ENCODE measurements at regions not wholly inside any gene's neighbourhood (a gene's known extent, or its start where the extent isn't known, plus 50 kb on each side); places are given as distances from the start of the nearest gene placed in this dataset.
A peak's percentile ranks its signal among the peaks of the same experiment; 100 is the strongest.
"Not testable (repeated sequence)": the region's sequence is repeated elsewhere in the genome, so short reads cannot be mapped to it uniquely, and the experiment has no call there.

DNA sequence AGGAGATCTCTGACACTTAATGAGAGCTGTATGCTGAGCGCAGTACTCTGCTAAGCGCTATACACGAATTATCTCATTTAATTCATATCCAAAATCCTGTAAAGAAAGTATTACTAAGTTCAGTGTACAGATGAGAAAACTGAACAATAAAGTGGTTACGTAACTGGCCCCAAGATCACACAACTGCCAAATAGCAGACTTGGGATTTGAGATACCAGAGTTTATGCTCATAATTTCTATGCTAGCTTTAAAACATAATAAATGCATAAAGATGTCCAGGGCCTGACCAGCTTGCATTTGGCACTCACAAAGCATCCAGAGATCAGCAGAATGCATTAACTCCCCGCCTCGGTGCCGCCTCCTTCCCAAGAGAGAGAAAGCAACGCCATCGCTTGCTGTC, 83.2 kb upstream of the PWP1 start:
- Mint-ChIP-seq H3K9me3 (no peaks in the 10 kb centered on the region), H3K4me1 (peaks cover 3% of the 10 kb centered on the region), H3K36me3 (ENCODE audit: low read depth) (no peaks in the 10 kb centered on the region), H3K27ac (no peak overlapping the region), H3K27me3 (no peaks in the 10 kb centered on the region), H3K4me3 (no peak overlapping the region)
- no peak for DNase-seq
- intact Hi-C loops (cut with micrococcal nuclease) = no loop called here

DNA sequence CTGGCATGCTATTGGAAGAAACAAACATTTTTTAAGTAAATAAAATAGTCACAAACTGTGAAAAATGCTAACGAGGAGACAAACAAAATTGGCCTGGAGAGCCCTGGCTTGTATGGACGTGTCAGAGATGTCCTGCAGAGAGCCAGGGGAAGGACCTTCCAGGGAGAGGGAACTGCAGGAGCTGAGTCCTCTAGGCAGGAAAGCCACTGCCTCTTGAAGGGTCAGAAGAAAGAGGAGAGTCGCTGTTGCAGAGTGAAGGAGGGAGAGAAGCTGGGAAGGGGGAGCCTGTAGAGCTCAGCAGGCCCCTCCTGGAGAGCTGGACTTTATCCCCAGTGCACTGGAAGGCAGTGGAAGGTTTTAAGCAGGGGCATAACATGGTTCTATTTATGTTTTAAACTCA, 80.3 kb upstream of the PWP1 start:
- DNase-seq = no peak
- Mint-ChIP-seq H3K27me3 (no peaks in the 10 kb centered on the region), H3K4me3 (no peak overlapping the region), H3K27ac (no peak overlapping the region), H3K36me3 (ENCODE audit: low read depth) (no peaks in the 10 kb centered on the region), H3K9me3 (no peaks in the 10 kb centered on the region), H3K4me1 (peaks cover 3% of the 10 kb centered on the region)
- intact Hi-C loops (cut with micrococcal nuclease) = no loop called here

DNA sequence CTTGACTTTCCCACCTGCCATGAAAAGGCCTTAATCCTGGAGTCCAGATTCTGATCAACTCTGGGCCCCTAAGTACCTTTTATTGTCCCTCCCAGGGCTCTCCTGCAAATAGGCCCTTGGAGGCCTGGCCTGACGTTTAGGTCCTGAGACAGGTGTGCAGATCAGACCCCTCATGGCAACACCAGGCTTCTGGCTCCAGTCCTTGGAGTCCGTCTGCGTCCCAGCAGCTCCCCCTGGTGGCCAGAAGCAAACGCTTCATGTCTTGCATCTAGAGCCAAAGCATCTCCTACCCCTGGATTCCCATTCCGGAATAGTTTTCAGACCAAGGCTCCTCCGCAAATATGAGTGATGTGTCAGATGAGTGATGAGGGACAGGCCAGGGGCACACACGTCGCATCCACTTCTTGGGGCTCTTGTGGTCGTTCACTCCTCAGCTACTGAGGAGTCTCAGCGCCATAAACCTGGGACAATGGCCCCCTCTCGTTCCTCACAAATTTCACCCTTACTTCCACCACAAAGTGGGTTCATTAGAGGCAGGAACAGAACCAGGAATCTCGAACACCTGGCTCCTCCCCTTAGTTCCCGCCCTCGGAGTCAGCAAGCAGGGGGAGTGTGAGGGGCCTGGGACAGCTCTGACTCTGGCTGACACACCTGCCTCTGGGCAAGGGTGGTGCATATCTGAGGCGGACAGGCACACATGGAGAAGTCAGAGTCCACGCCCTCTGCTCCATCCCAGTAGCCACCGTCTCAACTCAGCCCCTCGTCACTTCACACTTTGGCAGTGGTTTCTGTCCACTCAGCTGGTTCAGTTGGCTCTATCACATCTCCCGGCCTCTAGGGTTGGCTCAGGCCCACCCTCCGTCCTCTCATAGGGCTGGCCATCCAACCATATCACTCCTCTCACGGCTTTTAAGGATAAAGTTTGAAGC, 77.9 kb upstream of the PWP1 start:
- peak; percentile 93 for DNase-seq
- no peak overlapping the region for H3K4me3 Mint-ChIP-seq
- no peak overlapping the region for H3K27ac Mint-ChIP-seq
- H3K36me3 Mint-ChIP-seq (ENCODE audit: low read depth) = no peaks in the 10 kb centered on the region
- intact Hi-C loops (cut with micrococcal nuclease) = loop anchor here (1.0 kb wide), 4 partner anchors 205 to 515 kb away; no protein-coding TSS in a partner anchor
- no peaks in the 10 kb centered on the region for H3K27me3 Mint-ChIP-seq
- no peaks in the 10 kb centered on the region for H3K9me3 Mint-ChIP-seq
- peaks cover 3% of the 10 kb centered on the region for H3K4me1 Mint-ChIP-seq

DNA sequence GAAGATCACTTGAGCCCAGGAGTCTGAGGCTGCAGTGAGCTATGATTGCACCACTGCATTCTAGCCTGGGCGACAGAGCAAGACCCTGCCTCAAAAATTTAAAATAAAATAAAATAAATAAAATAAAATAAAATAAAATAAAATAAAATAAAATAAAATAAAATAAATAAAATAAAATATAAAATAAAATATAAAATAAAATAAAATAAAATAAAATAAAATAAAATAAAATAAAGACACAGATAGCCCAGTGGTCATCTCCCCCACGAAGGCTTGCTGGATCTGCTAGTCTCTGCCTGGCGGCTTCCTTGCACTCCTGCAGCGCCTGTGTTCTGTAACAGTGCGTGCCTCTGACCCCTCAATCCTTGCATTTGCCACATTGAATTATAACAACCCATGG, 76.8 kb upstream of the PWP1 start:
- H3K9me3 Mint-ChIP-seq; H3K4me1 Mint-ChIP-seq; H3K4me3 Mint-ChIP-seq; H3K27ac Mint-ChIP-seq; DNase-seq; H3K27me3 Mint-ChIP-seq; intact Hi-C loops (cut with micrococcal nuclease); H3K36me3 Mint-ChIP-seq (ENCODE audit: low read depth): not testable (repeated sequence)

DNA sequence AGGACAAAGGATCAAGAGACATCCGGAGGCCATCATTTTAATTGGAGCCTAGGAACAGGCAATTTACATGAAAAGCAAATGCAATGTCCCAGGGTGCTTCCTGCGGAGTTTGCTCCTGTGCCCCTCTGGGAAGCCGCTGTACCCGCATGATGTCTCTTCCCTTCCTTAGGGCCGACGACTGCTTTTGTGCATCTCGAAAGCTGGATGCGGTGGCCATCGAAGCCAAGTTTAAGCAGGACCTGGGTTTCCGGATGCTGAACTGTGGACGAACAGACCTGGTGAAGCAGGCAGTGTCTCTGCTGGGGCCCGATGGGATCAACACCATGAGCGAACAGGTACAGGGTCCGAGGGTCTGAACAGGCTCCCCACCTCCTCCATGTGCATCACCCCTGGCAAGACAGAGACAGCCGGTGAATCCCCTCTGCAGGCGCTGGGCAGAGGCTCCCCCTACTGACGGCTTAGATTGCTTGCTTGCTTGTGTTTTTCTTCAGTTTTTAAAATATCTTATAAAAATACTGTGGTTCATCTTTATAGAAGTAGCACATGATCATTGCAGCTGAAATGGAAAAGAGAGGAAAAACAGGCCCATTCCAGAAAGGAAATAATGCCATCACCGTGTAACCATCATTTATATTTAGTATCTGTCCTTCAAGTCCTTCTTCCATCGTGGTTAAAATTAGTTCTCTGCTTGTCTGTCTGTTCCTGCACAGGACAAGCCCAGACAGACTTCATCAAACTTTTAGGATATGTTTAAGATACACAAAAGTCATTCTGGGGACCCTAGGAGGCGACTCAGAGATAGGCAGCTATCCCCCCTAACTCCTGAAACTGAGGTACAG, 75.4 kb upstream of the PWP1 start:
- Mint-ChIP-seq H3K9me3 (no peaks in the 10 kb centered on the region), H3K27ac (no peak overlapping the region), H3K4me1 (peaks cover 3% of the 10 kb centered on the region), H3K36me3 (ENCODE audit: low read depth) (peaks cover 4% of the 10 kb centered on the region), H3K4me3 (no peak overlapping the region), H3K27me3 (no peaks in the 10 kb centered on the region)
- intact Hi-C loops (cut with micrococcal nuclease) = loop anchor here (1.0 kb wide), 1 partner anchor 292 kb away; a partner anchor contains a TSS
- peak; percentile 71 for DNase-seq

DNA sequence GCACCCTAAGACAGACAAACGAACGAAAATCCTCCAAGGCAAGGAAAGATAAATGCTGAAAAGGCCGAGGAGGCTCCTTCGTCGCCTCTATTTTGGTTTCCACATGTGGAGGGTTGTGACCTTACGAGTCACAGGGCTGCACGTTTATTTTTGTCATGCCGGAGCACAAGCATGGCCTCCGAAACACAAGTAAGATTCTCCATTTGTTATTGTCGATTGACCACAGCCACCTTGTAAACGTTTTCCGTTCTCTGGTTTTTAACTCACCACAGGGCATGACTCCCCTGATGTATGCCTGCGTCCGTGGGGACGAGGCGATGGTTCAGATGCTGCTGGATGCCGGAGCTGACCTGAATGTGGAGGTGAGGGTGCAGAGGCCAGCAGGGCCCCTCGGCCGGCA, 73.1 kb upstream of the PWP1 start:
- H3K36me3 Mint-ChIP-seq (ENCODE audit: low read depth) = peaks cover 4% of the 10 kb centered on the region
- H3K27ac Mint-ChIP-seq = no peak overlapping the region
- no peaks in the 10 kb centered on the region for H3K4me1 Mint-ChIP-seq
- no peaks in the 10 kb centered on the region for H3K9me3 Mint-ChIP-seq
- no peak overlapping the region for H3K4me3 Mint-ChIP-seq
- DNase-seq = no peak
- intact Hi-C loops (cut with micrococcal nuclease) = no loop called here
- H3K27me3 Mint-ChIP-seq = no peaks in the 10 kb centered on the region

DNA sequence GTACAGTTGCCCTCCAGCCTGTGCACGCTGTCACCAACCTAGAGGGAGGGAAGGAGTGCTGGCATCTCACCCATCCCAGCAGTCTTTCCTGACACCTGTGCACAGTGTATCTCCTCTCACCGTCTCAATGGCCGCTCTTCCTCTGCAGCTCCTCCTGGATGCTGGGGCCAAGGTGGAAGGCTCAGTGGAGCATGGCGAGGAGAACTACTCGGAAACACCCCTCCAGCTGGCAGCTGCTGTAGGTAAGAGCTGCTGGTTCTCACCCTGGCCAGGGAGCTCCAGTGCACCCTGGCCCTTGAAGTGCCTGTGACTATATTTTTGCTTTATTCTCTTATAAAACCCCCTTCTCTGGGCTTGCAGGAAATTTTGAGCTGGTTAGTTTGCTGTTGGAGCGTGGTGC, 68.7 kb upstream of the PWP1 start:
- Mint-ChIP-seq H3K4me3 (no peak overlapping the region), H3K27ac (no peak overlapping the region)
- intact Hi-C loops (cut with micrococcal nuclease) = no loop called here

DNA sequence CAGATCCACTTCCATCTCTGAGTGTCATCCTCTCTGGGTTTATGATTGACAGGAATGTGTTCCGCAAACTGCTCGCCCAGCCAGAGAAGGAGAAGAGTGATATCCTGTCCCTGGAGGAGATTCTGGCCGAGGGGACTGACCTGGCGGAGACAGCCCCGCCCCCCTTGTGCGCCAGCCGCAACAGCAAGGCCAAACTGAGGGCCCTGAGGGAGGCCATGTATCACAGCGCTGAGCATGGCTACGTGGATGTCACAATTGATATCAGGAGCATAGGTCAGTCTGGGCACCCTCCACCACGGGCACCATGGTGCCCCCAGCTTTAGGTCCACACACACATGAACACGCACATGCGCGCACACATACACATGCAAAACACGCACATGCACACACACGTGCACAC, 67.5 kb upstream of the PWP1 start:
- no peaks in the 10 kb centered on the region for H3K27me3 Mint-ChIP-seq
- H3K4me3 Mint-ChIP-seq = no peak overlapping the region
- no peak overlapping the region for H3K27ac Mint-ChIP-seq
- no peaks in the 10 kb centered on the region for H3K4me1 Mint-ChIP-seq
- H3K9me3 Mint-ChIP-seq = no peaks in the 10 kb centered on the region
- peaks cover 11% of the 10 kb centered on the region for H3K36me3 Mint-ChIP-seq (ENCODE audit: low read depth)
- DNase-seq = no peak
- intact Hi-C loops (cut with micrococcal nuclease) = no loop called here

More for the DNA sequence above, 68.7 kb upstream of the PWP1 start:
- no peak for DNase-seq
- Mint-ChIP-seq H3K36me3 (ENCODE audit: low read depth) (peaks cover 9% of the 10 kb centered on the region), H3K27me3 (no peaks in the 10 kb centered on the region), H3K9me3 (no peaks in the 10 kb centered on the region), H3K4me1 (no peaks in the 10 kb centered on the region)

DNA sequence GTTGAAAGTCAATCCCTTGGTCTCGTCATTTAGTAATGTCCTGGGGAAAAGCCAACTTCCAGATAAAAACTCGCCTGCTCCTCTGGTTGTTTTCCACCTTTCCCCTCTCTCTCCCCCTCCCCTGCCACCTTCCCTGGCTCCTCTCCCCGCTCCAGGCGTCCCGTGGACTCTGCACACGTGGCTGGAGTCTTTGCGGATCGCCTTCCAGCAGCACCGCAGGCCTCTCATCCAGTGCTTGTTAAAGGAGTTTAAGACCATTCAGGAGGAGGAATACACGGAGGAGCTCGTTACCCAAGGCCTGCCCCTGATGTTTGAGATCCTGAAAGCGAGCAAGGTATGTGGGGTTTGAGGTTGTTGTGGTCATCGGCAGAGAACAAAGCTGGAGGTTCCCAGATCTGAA, 65.8 kb upstream of the PWP1 start:
- H3K4me1 Mint-ChIP-seq = no peaks in the 10 kb centered on the region
- intact Hi-C loops (cut with micrococcal nuclease) = no loop called here
- DNase-seq = no peak
- H3K36me3 Mint-ChIP-seq (ENCODE audit: low read depth) = peaks cover 19% of the 10 kb centered on the region
- H3K27ac Mint-ChIP-seq = no peak overlapping the region
- no peaks in the 10 kb centered on the region for H3K27me3 Mint-ChIP-seq
- no peak overlapping the region for H3K4me3 Mint-ChIP-seq
- H3K9me3 Mint-ChIP-seq = peaks cover under 1% of the 10 kb centered on the region

DNA sequence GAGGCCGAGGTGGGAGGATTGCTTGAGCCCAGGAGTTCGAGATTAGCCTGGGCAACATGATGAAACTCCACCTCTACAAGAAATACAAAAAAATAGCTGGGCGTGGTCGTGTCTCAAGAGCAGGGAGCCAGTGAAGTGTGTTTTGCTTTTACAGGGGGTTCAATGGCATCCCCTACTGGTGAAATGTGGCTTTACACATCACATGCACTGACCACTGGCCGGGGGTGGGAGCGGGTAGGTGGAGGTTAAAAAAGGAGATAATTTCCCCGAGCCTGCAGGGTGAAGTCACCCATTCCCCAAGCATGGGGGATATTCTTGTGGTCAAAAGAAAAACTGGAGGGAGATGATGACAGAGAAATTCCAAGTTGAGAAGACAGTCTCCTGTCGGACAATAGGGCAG, 63.6 kb upstream of the PWP1 start:
- Mint-ChIP-seq H3K36me3 (ENCODE audit: low read depth) (peaks cover 26% of the 10 kb centered on the region), H3K9me3 (peaks cover 7% of the 10 kb centered on the region), H3K27me3 (no peaks in the 10 kb centered on the region), H3K27ac (no peak overlapping the region), H3K4me3 (no peak overlapping the region), H3K4me1 (no peaks in the 10 kb centered on the region)
- intact Hi-C loops (cut with micrococcal nuclease) = no loop called here
- peak; percentile 59 for DNase-seq

DNA sequence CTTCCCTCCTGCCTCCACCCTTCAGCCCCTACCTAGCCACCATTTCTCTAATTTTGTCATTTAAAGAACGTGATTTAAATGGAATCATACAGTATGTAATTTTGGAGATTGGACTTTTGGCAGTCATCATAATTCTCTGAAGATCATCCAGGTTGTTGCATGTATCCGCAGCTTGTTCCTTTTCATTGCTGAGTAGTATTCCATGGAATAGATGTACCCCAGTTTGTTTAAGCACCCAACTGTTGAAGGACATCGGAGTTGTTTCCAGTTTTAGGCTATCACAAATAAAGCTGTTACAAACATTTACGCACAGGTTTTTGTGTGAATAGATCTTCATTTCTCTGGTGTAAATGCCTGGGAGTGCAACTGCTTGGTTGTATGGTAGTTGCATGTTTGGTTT, 61.1 kb upstream of the PWP1 start:
- Mint-ChIP-seq H3K4me3 (no peak overlapping the region), H3K36me3 (ENCODE audit: low read depth) (peaks cover 29% of the 10 kb centered on the region), H3K27ac (no peak overlapping the region), H3K27me3 (no peaks in the 10 kb centered on the region), H3K4me1 (no peaks in the 10 kb centered on the region), H3K9me3 (peaks cover 7% of the 10 kb centered on the region)
- intact Hi-C loops (cut with micrococcal nuclease) = no loop called here
- no peak for DNase-seq

DNA sequence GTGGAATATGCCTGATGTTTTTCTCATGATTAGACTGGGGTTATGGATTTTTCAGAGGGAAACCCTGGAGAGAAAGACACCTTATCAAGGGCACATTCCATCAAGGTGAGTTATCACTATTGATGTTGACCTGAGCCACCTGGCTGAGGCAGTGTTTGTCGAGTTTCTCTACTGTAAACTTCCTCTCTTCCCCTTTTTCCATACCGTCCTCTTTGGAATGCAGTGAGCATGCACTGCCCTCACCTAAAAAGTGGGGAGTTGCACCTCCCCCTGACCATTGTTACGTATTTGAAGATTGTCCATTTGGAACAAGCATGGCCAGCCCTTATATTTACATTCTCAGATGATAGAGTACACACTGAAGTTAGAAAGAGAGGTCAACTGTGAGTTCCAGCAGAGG, 53.9 kb upstream of the PWP1 start:
- no peaks in the 10 kb centered on the region for H3K9me3 Mint-ChIP-seq
- DNase-seq = no peak
- no peaks in the 10 kb centered on the region for H3K27me3 Mint-ChIP-seq
- intact Hi-C loops (cut with micrococcal nuclease) = no loop called here
- no peak overlapping the region for H3K27ac Mint-ChIP-seq
- H3K36me3 Mint-ChIP-seq (ENCODE audit: low read depth) = peaks cover 12% of the 10 kb centered on the region
- no peak overlapping the region for H3K4me3 Mint-ChIP-seq
- H3K4me1 Mint-ChIP-seq = no peaks in the 10 kb centered on the region

DNA sequence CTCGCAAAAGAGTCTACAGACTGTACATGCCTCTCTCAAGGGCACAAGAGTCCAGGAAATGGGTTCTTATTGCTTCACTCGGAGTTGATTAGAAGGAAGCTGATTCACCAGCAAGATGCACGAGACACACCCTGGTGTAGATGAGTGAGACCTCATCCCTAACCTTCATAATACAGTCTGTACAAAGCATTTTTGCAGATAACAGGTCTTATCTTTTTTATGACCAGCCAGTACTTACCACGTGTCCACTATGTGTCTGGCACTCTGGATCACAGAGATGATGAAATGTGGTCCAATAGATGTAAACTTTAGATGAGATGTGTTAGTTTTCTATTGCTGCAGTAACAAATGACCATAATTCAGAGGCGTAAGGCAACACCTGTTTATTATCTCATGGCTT, 53.4 kb upstream of the PWP1 start:
- H3K4me1 Mint-ChIP-seq = no peaks in the 10 kb centered on the region
- H3K4me3 Mint-ChIP-seq = no peak overlapping the region
- H3K27me3 Mint-ChIP-seq = no peaks in the 10 kb centered on the region
- intact Hi-C loops (cut with micrococcal nuclease) = no loop called here
- no peak for DNase-seq
- no peaks in the 10 kb centered on the region for H3K9me3 Mint-ChIP-seq
- peaks cover 10% of the 10 kb centered on the region for H3K36me3 Mint-ChIP-seq (ENCODE audit: low read depth)
- H3K27ac Mint-ChIP-seq = no peak overlapping the region

DNA sequence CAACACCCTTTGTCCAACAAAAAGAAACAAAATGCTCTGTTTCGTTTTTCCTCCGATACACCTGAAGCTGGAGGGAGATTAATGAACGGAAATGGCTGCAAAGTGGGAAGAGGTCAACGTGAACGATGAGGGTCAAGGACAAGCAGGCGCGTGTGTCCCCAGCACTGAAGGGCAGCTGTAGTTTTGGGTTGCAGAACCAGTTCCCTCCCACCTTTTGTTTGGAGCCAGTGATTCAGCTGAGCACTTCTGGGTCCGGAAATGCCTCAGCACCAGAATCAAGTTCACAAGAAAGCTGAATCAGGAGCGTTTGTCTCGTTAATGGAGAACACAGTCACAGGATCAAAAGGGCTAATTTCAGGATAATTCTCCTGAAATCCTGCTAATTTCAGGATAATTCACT, 51.1 kb upstream of the PWP1 start:
- Mint-ChIP-seq H3K4me3 (no peak overlapping the region), H3K27ac (no peak overlapping the region)
- no peak for DNase-seq

More for the DNA sequence above, 51.1 kb upstream of the PWP1 start:
- Mint-ChIP-seq H3K9me3 (no peaks in the 10 kb centered on the region), H3K4me1 (no peaks in the 10 kb centered on the region), H3K36me3 (ENCODE audit: low read depth) (peaks cover 11% of the 10 kb centered on the region), H3K27me3 (no peaks in the 10 kb centered on the region)
- intact Hi-C loops (cut with micrococcal nuclease) = no loop called here
